ENCODE measurements at regions not wholly inside any gene's neighbourhood (a gene's known extent, or its start where the extent isn't known, plus 50 kb on each side); places are given as distances from the start of the nearest gene placed in this dataset.

- H3K36me3 ChIP-seq (ENCODE audit: insufficient read depth, low read length): no peaks in the 10 kb centered on the region
- H3K9ac ChIP-seq (ENCODE audit: insufficient read length): peak overlapping the region; percentile 46
- TF ChIP-seq FOXP2 (optimal IDR thresholded peaks at IDR 0.05; ENCODE audit: control extremely low read depth, extremely low read length, insufficient read depth): peak; percentile 77
- no peak; the same call in 1 of the 2 replicates for TF ChIP-seq POLR2AphosphoS5 (IDR thresholded peaks at IDR 0.05; ENCODE audit: borderline replicate concordance, low read depth, low read length)
- peak overlapping the region; percentile 62 for H3K4me3 ChIP-seq
- peak overlapping the region; percentile 94 for H3K27ac ChIP-seq
- DNase-seq (ENCODE audit: low read depth, low spot score): peak; percentile 94
- H3K9me3 ChIP-seq (ENCODE audit: low read depth, low read length): no peaks in the 10 kb centered on the region
These were observed 133.6 kb downstream of the TFAP2B start for GRCh38 chr6:50952092-50952907.

DNA sequence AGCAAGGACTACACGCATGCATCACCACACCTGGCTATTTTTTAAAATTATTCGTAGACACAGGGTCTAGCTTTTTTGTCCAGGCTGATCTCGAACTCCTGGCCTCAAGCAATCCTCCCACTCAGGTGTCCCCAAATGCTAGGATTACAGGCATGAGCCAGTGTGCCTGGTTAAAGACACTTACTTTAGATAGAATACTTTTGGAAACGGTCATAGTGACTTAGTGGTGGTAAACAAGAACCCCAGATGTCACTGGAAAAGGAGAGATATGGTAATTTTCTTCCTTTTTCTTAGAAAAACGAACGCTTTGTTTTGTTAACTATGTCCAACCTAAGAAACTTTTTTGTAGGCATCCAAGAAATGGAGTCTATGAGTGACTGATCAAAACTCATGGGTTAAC is 137.3 kb downstream of the TFAP2B start:
- Histone ChIP-seq H3K27ac (no peak overlapping the region), H3K4me3 (no peak overlapping the region), H3K9me3 (ENCODE audit: low read depth, low read length) (no peaks in the 10 kb centered on the region), H3K36me3 (ENCODE audit: insufficient read depth, low read length) (no peaks in the 10 kb centered on the region), H3K9ac (ENCODE audit: insufficient read length) (no peak overlapping the region)
- no peak for DNase-seq (ENCODE audit: low read depth, low spot score)
- TF ChIP-seq POLR2AphosphoS5 (IDR thresholded peaks at IDR 0.05; ENCODE audit: borderline replicate concordance, low read depth, low read length): no peak
- no peak for TF ChIP-seq FOXP2 (optimal IDR thresholded peaks at IDR 0.05; ENCODE audit: control extremely low read depth, extremely low read length, insufficient read depth)
- no peak for TF ChIP-seq EZH2 (IDR thresholded peaks at IDR 0.05)

DNA sequence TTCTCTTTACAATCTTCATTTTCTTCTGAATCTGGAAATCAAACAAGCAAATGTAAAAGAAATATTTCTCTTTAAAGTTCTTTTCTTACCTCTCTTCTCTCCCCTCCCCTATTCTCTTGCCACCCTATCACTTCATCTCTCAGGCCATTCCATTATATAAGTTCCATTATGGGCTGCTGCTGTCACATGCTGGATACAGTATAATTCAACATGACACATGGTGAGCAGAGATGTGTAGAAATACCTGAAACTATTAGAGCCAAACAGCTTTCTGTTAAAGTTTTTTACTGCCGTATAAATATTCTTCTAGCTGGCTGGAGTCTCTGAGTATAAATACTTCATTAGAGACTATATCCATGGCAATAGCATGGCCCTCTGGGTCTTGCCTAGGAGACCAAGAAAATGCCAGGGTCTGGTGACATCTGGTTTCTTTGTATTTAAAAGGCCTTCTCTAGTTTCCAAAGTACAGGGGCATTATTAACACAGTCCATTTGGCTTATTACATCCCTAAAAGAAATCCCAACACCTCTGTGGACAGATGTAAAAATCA is 139.6 kb downstream of the TFAP2B start:
- TF ChIP-seq EZH2 (IDR thresholded peaks at IDR 0.05): no peak
- H3K36me3 ChIP-seq (ENCODE audit: insufficient read depth, low read length): no peaks in the 10 kb centered on the region

GRCh38 chr6:50959081-50959641 is 140.5 kb downstream of the TFAP2B start:
- H3K9me3 ChIP-seq (ENCODE audit: low read depth, low read length): no peaks in the 10 kb centered on the region
- no peak overlapping the region for H3K9ac ChIP-seq (ENCODE audit: insufficient read length)
- DNase-seq (ENCODE audit: low read depth, low spot score): no peak
- H3K4me3 ChIP-seq: no peak overlapping the region
- H3K27ac ChIP-seq: no peak overlapping the region
- no peaks in the 10 kb centered on the region for H3K36me3 ChIP-seq (ENCODE audit: insufficient read depth, low read length)
- TF ChIP-seq POLR2AphosphoS5 (IDR thresholded peaks at IDR 0.05; ENCODE audit: borderline replicate concordance, low read depth, low read length): no peak
- no peak for TF ChIP-seq FOXP2 (optimal IDR thresholded peaks at IDR 0.05; ENCODE audit: control extremely low read depth, extremely low read length, insufficient read depth)
- TF ChIP-seq EZH2 (IDR thresholded peaks at IDR 0.05): no peak

More for the DNA sequence above, 139.6 kb downstream of the TFAP2B start:
- Histone ChIP-seq H3K9me3 (ENCODE audit: low read depth, low read length) (no peaks in the 10 kb centered on the region), H3K27ac (no peak overlapping the region), H3K9ac (ENCODE audit: insufficient read length) (no peak overlapping the region), H3K4me3 (no peak overlapping the region)
- no peak for DNase-seq (ENCODE audit: low read depth, low spot score)

DNA sequence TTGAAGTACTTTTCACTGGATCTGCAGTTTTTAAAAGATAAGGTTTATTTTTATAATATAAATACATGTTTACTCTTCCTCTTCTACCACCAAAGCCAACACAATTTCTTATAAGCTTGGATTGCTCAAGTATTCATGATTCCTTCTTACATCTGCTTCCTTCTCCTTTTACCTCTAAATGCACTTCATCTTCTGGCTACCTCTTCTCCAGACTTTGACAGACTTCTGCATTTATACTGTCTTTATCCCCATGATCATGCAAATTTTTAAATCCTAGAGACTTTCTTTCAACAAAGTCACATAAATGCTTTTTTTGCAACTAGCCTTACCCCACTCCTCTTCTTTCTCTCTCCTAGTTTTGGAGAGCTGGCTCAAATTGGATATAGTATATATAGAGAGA is 142.9 kb downstream of the TFAP2B start:
- Histone ChIP-seq H3K27ac (no peak overlapping the region), H3K36me3 (ENCODE audit: insufficient read depth, low read length) (no peaks in the 10 kb centered on the region), H3K9me3 (ENCODE audit: low read depth, low read length) (no peaks in the 10 kb centered on the region), H3K4me3 (no peak overlapping the region), H3K9ac (ENCODE audit: insufficient read length) (no peak overlapping the region)
- TF ChIP-seq FOXP2 (optimal IDR thresholded peaks at IDR 0.05; ENCODE audit: control extremely low read depth, extremely low read length, insufficient read depth) (no peak), POLR2AphosphoS5 (IDR thresholded peaks at IDR 0.05; ENCODE audit: borderline replicate concordance, low read depth, low read length) (no peak), EZH2 (IDR thresholded peaks at IDR 0.05) (no peak)
- no peak for DNase-seq (ENCODE audit: low read depth, low spot score)

- Histone ChIP-seq H3K27ac (no peak overlapping the region), H3K36me3 (ENCODE audit: insufficient read depth, low read length) (no peaks in the 10 kb centered on the region), H3K4me3 (no peak overlapping the region), H3K9me3 (ENCODE audit: low read depth, low read length) (no peaks in the 10 kb centered on the region), H3K9ac (ENCODE audit: insufficient read length) (no peak overlapping the region)
- TF ChIP-seq EZH2 (IDR thresholded peaks at IDR 0.05): no peak
- no peak for TF ChIP-seq FOXP2 (optimal IDR thresholded peaks at IDR 0.05; ENCODE audit: control extremely low read depth, extremely low read length, insufficient read depth)
- no peak for TF ChIP-seq POLR2AphosphoS5 (IDR thresholded peaks at IDR 0.05; ENCODE audit: borderline replicate concordance, low read depth, low read length)
- no peak for DNase-seq (ENCODE audit: low read depth, low spot score)
These were observed 143.6 kb downstream of the TFAP2B start for GRCh38 chr6:50962213-50962759.

GRCh38 chr6:50963952-50964351 is 145.3 kb downstream of the TFAP2B start:
- H3K9ac ChIP-seq (ENCODE audit: insufficient read length): no peak overlapping the region
- no peaks in the 10 kb centered on the region for H3K36me3 ChIP-seq (ENCODE audit: insufficient read depth, low read length)
- no peaks in the 10 kb centered on the region for H3K9me3 ChIP-seq (ENCODE audit: low read depth, low read length)
- no peak overlapping the region for H3K4me3 ChIP-seq
- no peak overlapping the region for H3K27ac ChIP-seq
- TF ChIP-seq FOXP2 (optimal IDR thresholded peaks at IDR 0.05; ENCODE audit: control extremely low read depth, extremely low read length, insufficient read depth) (no peak), POLR2AphosphoS5 (IDR thresholded peaks at IDR 0.05; ENCODE audit: borderline replicate concordance, low read depth, low read length) (no peak), EZH2 (IDR thresholded peaks at IDR 0.05) (no peak)
- DNase-seq (ENCODE audit: low read depth, low spot score): no peak

DNA sequence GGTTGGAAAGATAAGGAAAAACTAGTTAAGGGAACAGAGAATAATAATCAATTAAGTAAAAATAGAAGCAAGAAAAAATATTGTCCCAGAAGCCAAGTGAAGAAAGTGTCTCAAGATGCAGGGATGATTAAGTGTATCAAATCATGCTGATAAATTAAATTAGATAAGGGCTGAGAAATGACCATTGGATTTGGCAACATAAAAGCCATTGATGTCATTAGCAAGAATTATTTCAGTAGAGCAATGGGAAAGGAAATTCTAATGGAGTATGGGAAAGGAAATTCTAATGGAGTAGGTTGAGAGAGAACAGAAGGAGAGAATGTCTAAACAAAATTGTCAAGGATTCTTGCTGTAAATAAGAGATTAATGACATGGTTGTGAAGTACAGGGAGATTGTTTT is 146.8 kb downstream of the TFAP2B start:
- H3K9me3 ChIP-seq (ENCODE audit: low read depth, low read length): no peaks in the 10 kb centered on the region
- no peaks in the 10 kb centered on the region for H3K36me3 ChIP-seq (ENCODE audit: insufficient read depth, low read length)
- H3K27ac ChIP-seq: no peak overlapping the region
- TF ChIP-seq FOXP2 (optimal IDR thresholded peaks at IDR 0.05; ENCODE audit: control extremely low read depth, extremely low read length, insufficient read depth) (no peak), POLR2AphosphoS5 (IDR thresholded peaks at IDR 0.05; ENCODE audit: borderline replicate concordance, low read depth, low read length) (no peak), EZH2 (IDR thresholded peaks at IDR 0.05) (no peak)
- no peak overlapping the region for H3K4me3 ChIP-seq
- DNase-seq (ENCODE audit: low read depth, low spot score): no peak
- H3K9ac ChIP-seq (ENCODE audit: insufficient read length): no peak overlapping the region
